Fibroblast of lung (primary cell): ENCODE measurements at regions not wholly inside any gene's neighbourhood (a gene's known extent, or its start where the extent isn't known, plus 50 kb on each side); places are given as distances from the start of the nearest gene placed in this dataset.

Source experiments
- DNase-seq, 2 donors: peaks; one replicate each; pipeline versions ENCODE4 v3.0.0 to v3.0.0-alpha.2; 2010; ENCODE audit warnings: low read depth in 2 of 2
- H2AFZ ChIP-seq: 2 replicates; pipeline ENCODE4 v1.5.1; 2012; ENCODE audit warnings: low read length, control low read depth, inconsistent platforms
- H3K27ac ChIP-seq: 2 replicates; pipeline ENCODE4 v1.5.1; 2011; ENCODE audit warnings: low read length, control low read depth; ENCODE audit not compliant: insufficient read depth
- H3K27me3 ChIP-seq: 2 replicates; pipeline ENCODE4 v1.5.1; 2011; ENCODE audit warnings: mild to moderate bottlenecking, low read length; ENCODE audit not compliant: control insufficient read depth, insufficient read depth
- H3K36me3 ChIP-seq: 2 replicates; pipeline ENCODE4 v1.5.1; 2011; ENCODE audit warnings: low read length; ENCODE audit not compliant: control insufficient read depth, insufficient read depth
- H3K4me1 ChIP-seq: 2 replicates; pipeline ENCODE4 v1.5.1; 2011; ENCODE audit warnings: low read length; ENCODE audit not compliant: control insufficient read depth, insufficient read depth; ENCODE audit errors: extremely low read depth
- H3K4me2 ChIP-seq: 2 replicates; pipeline ENCODE4 v1.5.1; 2011; ENCODE audit warnings: low read length, control low read depth; ENCODE audit not compliant: insufficient read depth; ENCODE audit errors: extremely low read depth
- H3K4me3 ChIP-seq, 4 experiments: fragments of 200-600 bp in 1 of 4; sonication (generic) in 1 of 4; replicated peaks in 1 of 4; 2 replicates each; pipeline ENCODE4 v1.5.1; 2011 to 2016; ENCODE audit warnings: low read length in 4 of 4, low read depth in 3 of 4, mild to moderate bottlenecking in 3 of 4, control low read depth in 2 of 4, inconsistent platforms in 1 of 4, mixed read lengths in 1 of 4; ENCODE audit not compliant: insufficient read depth in 1 of 4; ENCODE audit errors: control extremely low read depth in 1 of 4
- H3K79me2 ChIP-seq: 2 replicates; pipeline ENCODE4 v1.5.1; 2012; ENCODE audit warnings: mild to moderate bottlenecking, low read length, inconsistent platforms; ENCODE audit not compliant: control insufficient read depth, insufficient read depth
- H3K9ac ChIP-seq: 2 replicates; pipeline ENCODE4 v1.5.1; 2011; ENCODE audit warnings: mild to moderate bottlenecking, low read length, control low read depth; ENCODE audit not compliant: insufficient read depth
- H3K9me3 ChIP-seq: 2 replicates; pipeline ENCODE4 v1.5.1; 2012; ENCODE audit warnings: low read depth, low read length; ENCODE audit not compliant: control insufficient read depth, insufficient read depth
- H4K20me1 ChIP-seq: 2 replicates; pipeline ENCODE4 v1.5.1; 2011; ENCODE audit warnings: low read length; ENCODE audit not compliant: control insufficient read depth, insufficient read depth; ENCODE audit errors: extremely low read depth
- EZH2 ChIP-seq: IDR thresholded peaks from 2 replicates; pipeline ENCODE4 v1.5.1; 2012; ENCODE audit warnings: low read length, control low read depth, mild to moderate bottlenecking; ENCODE audit errors: missing control alignments
- TF ChIP-seq, protein P1 (sequence below), 2 donors: IDR thresholded peaks in 1 of 2; conservative IDR thresholded peaks in 1 of 2; 1 replicate in 1 of 2; 2 replicates in 1 of 2; pipeline ENCODE4 v1.5.1; 2011 to 2012; ENCODE audit warnings: low read length in 2 of 2, control low read depth in 1 of 2, inconsistent platforms in 1 of 2, low read depth in 1 of 2, mild to moderate bottlenecking in 1 of 2

- H3K9me3 ChIP-seq: no peaks in the 10 kb centered on the region
Measured at GRCh38 chr11:109016724-109017123, 351.9 kb downstream of the DDX10 start.

DNA sequence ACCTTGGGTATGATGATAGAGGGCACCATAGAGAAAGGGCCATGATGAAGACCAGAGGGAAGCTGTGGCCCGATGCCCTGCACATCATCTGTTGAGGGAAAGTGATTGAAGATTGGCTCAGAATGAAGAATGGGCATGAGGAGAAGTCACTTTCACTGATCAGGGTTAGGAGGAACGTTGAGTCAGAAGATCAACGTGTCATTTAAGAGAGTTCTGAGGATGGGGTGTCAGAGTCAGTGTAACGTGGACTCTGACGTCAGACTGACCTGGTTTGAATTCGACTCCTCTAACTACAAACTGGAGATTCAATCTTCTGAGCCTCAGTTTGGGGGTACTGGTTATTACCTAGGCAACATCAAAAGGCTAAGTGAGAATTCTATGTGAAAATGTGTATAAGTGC is 352.6 kb downstream of the DDX10 start:
- H3K79me2 ChIP-seq: no peaks in the 10 kb centered on the region
- no peaks in the 10 kb centered on the region for H3K27me3 ChIP-seq
- no peak overlapping the region for H3K4me2 ChIP-seq
- H3K9ac ChIP-seq: no peak overlapping the region
- no peak for DNase-seq
- no peaks in the 10 kb centered on the region for H3K9me3 ChIP-seq
- no peak overlapping the region for H3K4me3 ChIP-seq
- no peak overlapping the region for H3K27ac ChIP-seq
- H4K20me1 ChIP-seq: no peaks in the 10 kb centered on the region
- TF ChIP-seq, protein P1, sequence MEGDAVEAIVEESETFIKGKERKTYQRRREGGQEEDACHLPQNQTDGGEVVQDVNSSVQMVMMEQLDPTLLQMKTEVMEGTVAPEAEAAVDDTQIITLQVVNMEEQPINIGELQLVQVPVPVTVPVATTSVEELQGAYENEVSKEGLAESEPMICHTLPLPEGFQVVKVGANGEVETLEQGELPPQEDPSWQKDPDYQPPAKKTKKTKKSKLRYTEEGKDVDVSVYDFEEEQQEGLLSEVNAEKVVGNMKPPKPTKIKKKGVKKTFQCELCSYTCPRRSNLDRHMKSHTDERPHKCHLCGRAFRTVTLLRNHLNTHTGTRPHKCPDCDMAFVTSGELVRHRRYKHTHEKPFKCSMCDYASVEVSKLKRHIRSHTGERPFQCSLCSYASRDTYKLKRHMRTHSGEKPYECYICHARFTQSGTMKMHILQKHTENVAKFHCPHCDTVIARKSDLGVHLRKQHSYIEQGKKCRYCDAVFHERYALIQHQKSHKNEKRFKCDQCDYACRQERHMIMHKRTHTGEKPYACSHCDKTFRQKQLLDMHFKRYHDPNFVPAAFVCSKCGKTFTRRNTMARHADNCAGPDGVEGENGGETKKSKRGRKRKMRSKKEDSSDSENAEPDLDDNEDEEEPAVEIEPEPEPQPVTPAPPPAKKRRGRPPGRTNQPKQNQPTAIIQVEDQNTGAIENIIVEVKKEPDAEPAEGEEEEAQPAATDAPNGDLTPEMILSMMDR (conservative IDR thresholded peaks at IDR 0.05 in 1 of 2, IDR thresholded peaks at IDR 0.05 in 1 of 2; ENCODE audit: low read depth in 1 of 2, low read length in 2 of 2): no peak
- TF ChIP-seq EZH2: no peak
- no peaks in the 10 kb centered on the region for H3K4me1 ChIP-seq
- H2AFZ ChIP-seq: no peak overlapping the region
- no peaks in the 10 kb centered on the region for H3K36me3 ChIP-seq

More at GRCh38 chr11:109016724-109017123, 351.9 kb downstream of the DDX10 start:
- H3K27me3 ChIP-seq: no peaks in the 10 kb centered on the region
- no peak overlapping the region for H3K9ac ChIP-seq
- no peaks in the 10 kb centered on the region for H3K36me3 ChIP-seq
- no peaks in the 10 kb centered on the region for H3K79me2 ChIP-seq
- no peak overlapping the region for H3K4me3 ChIP-seq
- no peak for DNase-seq
- H2AFZ ChIP-seq: no peak overlapping the region
- H3K4me2 ChIP-seq: no peak overlapping the region
- H4K20me1 ChIP-seq: no peaks in the 10 kb centered on the region
- no peak overlapping the region for H3K27ac ChIP-seq
- TF ChIP-seq, protein P1 (conservative IDR thresholded peaks at IDR 0.05 in 1 of 2, IDR thresholded peaks at IDR 0.05 in 1 of 2; ENCODE audit: low read depth in 1 of 2, low read length in 2 of 2): no peak
- H3K4me1 ChIP-seq: no peaks in the 10 kb centered on the region

GRCh38 chr11:109018639-109019038 is 353.8 kb downstream of the DDX10 start:
- Histone ChIP-seq H3K4me2 (no peak overlapping the region), H3K27ac (no peak overlapping the region), H3K4me1 (no peaks in the 10 kb centered on the region), H3K79me2 (no peaks in the 10 kb centered on the region), H2AFZ (no peak overlapping the region), H3K27me3 (no peaks in the 10 kb centered on the region), H3K9ac (no peak overlapping the region), H3K36me3 (no peaks in the 10 kb centered on the region), H3K4me3 (no peak overlapping the region), H3K9me3 (no peaks in the 10 kb centered on the region), H4K20me1 (no peaks in the 10 kb centered on the region)
- no peak for TF ChIP-seq EZH2
- TF ChIP-seq, protein P1 (conservative IDR thresholded peaks at IDR 0.05 in 1 of 2, IDR thresholded peaks at IDR 0.05 in 1 of 2; ENCODE audit: low read depth in 1 of 2, low read length in 2 of 2): no peak
- DNase-seq: no peak
